ENCODE measurements at regions not wholly inside any gene's neighbourhood (a gene's known extent, or its start where the extent isn't known, plus 50 kb on each side); places are given as distances from the start of the nearest gene placed in this dataset.

- CTCF ChIA-PET = no interaction called here
- DNase-seq (ENCODE audit: extremely low spot score) = no peak
- POLR2A ChIA-PET = no interaction called here
- TF ChIP-seq CTCF (IDR thresholded peaks at IDR 0.05; ENCODE audit: control extremely low read depth, extremely low read depth, low read depth, missing control alignments) = no peak
Measured at GRCh38 chr3:144286235-144286910, 314.8 kb downstream of the DIPK2A start.

- no peak for DNase-seq (ENCODE audit: extremely low spot score)
- CTCF ChIA-PET = interaction anchor here (0.9 kb wide), 1 partner anchor 42 kb away, joined by 3 read pairs; no protein-coding TSS in a partner anchor
- TF ChIP-seq CTCF (IDR thresholded peaks at IDR 0.05; ENCODE audit: control extremely low read depth, extremely low read depth, low read depth, missing control alignments) = no peak
- POLR2A ChIA-PET = no interaction called here
Measured at GRCh38 chr3:144287001-144287400, 315.4 kb downstream of the DIPK2A start.

- POLR2A ChIA-PET = no interaction called here
- CTCF ChIA-PET = interaction anchor here (1.2 kb wide), 1 partner anchor 12 kb away, joined by 3 read pairs; no protein-coding TSS in a partner anchor
- DNase-seq (ENCODE audit: extremely low spot score) = no peak
- no peak for TF ChIP-seq CTCF (IDR thresholded peaks at IDR 0.05; ENCODE audit: control extremely low read depth, extremely low read depth, low read depth, missing control alignments)
Measured at GRCh38 chr3:144289057-144289456, 317.4 kb downstream of the DIPK2A start.

GRCh38 chr3:144294659-144295538 lies 323.3 kb downstream of the DIPK2A start:
- POLR2A ChIA-PET = interaction anchor here (0.8 kb wide), 1 partner anchor 323 kb away, joined by 3 read pairs; the partner anchor contains the start of gene DIPK2A
- DNase-seq (ENCODE audit: extremely low spot score) = peak; percentile 15
- CTCF ChIA-PET = interaction anchor here (1.1 kb wide), 1 partner anchor 323 kb away, joined by 5 read pairs; the partner anchor contains the start of gene DIPK2A
- no peak for TF ChIP-seq CTCF (IDR thresholded peaks at IDR 0.05; ENCODE audit: control extremely low read depth, extremely low read depth, low read depth, missing control alignments)

GRCh38 chr3:144295613-144296012 lies 324.0 kb downstream of the DIPK2A start:
- TF ChIP-seq CTCF (IDR thresholded peaks at IDR 0.05; ENCODE audit: control extremely low read depth, extremely low read depth, low read depth, missing control alignments) = no peak
- POLR2A ChIA-PET = no interaction called here
- no peak for DNase-seq (ENCODE audit: extremely low spot score)
- CTCF ChIA-PET = no interaction called here

- TF ChIP-seq CTCF (IDR thresholded peaks at IDR 0.05; ENCODE audit: control extremely low read depth, extremely low read depth, low read depth, missing control alignments) = no peak
- POLR2A ChIA-PET = no interaction called here
- DNase-seq (ENCODE audit: extremely low spot score) = no peak
- CTCF ChIA-PET = no interaction called here
Measured at GRCh38 chr3:144296808-144297207, 325.2 kb downstream of the DIPK2A start.

Measured in GM10248 (cell line).